B cell (primary cell): ENCODE measurements at regions not wholly inside any gene's neighbourhood (a gene's known extent, or its start where the extent isn't known, plus 50 kb on each side); places are given as distances from the start of the nearest gene placed in this dataset.

Experiments
- ATAC-seq: fragments of 200-7000 bp; cut with Tn5 transposase; one replicate; pipeline ENCODE4 v1.10.0; 2021; ENCODE audit warnings: low read depth, mild to moderate bottlenecking, moderate number of reproducible peaks, moderate library complexity
- CTCF ChIA-PET: fragments of 350-600 bp; sonication (Branson Sonifier 250); formaldehyde crosslinking; loops from one replicate; lab custom pipeline; 2021; ENCODE audit warnings: antibody characterized with exemption, inconsistent platforms; lab: Charles Lee
- POLR2A ChIA-PET: fragments of 350-600 bp; sonication (Branson Sonifier 250); formaldehyde crosslinking; loops from one replicate; lab custom pipeline; 2021; ENCODE audit warnings: antibody characterized with exemption; lab: Charles Lee
- DNase-seq: peaks from one replicate; pipeline ENCODE4 v3.0.0; 2013
- H2AFZ ChIP-seq: 2 replicates; pipeline ENCODE4 v1.6.1; 2012; ENCODE audit warnings: mild to moderate bottlenecking, low read depth, low read length; ENCODE audit not compliant: insufficient read depth, poor library complexity, severe bottlenecking
- H3K27ac ChIP-seq, 2 donors: 1 replicate in 1 of 2; 2 replicates in 1 of 2; pipeline ENCODE4 v1.5.1; 2012 to 2013; ENCODE audit warnings: low read length in 2 of 2, mild to moderate bottlenecking in 2 of 2, moderate library complexity in 1 of 2
- H3K27me3 ChIP-seq, 4 experiments: fragments of 200-600 bp in 1 of 4; sonication (generic) in 1 of 4; replicated peaks in 1 of 4; 1 replicate in 2 of 4; 2 replicates in 2 of 4; pipeline versions ENCODE4 v1.6.1 to v1.7.0; 2013 to 2016; ENCODE audit warnings: low read length in 3 of 4, mild to moderate bottlenecking in 2 of 4, mixed read lengths in 1 of 4, moderate library complexity in 1 of 4; ENCODE audit not compliant: insufficient read depth in 4 of 4, control insufficient read depth in 3 of 4; ENCODE audit errors: control extremely low read depth in 1 of 4
- H3K36me3 ChIP-seq, 2 experiments: replicated peaks in 1 of 2; 1 replicate in 1 of 2; 2 replicates in 1 of 2; pipeline versions ENCODE4 v1.6.1 to v1.7.1; 2013; ENCODE audit warnings: low read length in 1 of 2; ENCODE audit not compliant: insufficient read depth in 2 of 2, control insufficient read depth in 1 of 2; ENCODE audit errors: control extremely low read depth in 1 of 2, extremely low read depth in 1 of 2
- H3K4me1 ChIP-seq, 2 donors: fragments of 200-600 bp in 1 of 2; sonication (generic) in 1 of 2; 1 replicate in 1 of 2; 2 replicates in 1 of 2; pipeline versions ENCODE4 v1.5.1 to v1.6.1; 2013 to 2017; ENCODE audit warnings: low read length in 2 of 2; ENCODE audit not compliant: control insufficient read depth in 2 of 2, insufficient read depth in 2 of 2
- H3K4me2 ChIP-seq: replicated peaks from 2 replicates; pipeline ENCODE3; 2012; ENCODE audit warnings: mild to moderate bottlenecking, low read depth, low read length; ENCODE audit not compliant: poor library complexity, severe bottlenecking
- H3K4me3 ChIP-seq, 5 experiments: fragments of 200-600 bp in 1 of 5; sonication (generic) in 1 of 5; 1 replicate in 3 of 5; 2 replicates in 2 of 5; pipeline versions ENCODE4 v1.5.1 to v1.7.0; 2011 to 2016; ENCODE audit warnings: low read length in 4 of 5, mild to moderate bottlenecking in 4 of 5, low read depth in 2 of 5, control low read depth in 1 of 5, moderate library complexity in 1 of 5; ENCODE audit not compliant: insufficient read depth in 1 of 5; ENCODE audit errors: control extremely low read depth in 1 of 5, extremely low read depth in 1 of 5
- H3K79me2 ChIP-seq: fragments of 200-600 bp; sonication (generic); one replicate; pipeline ENCODE4 v1.6.0; 2016; ENCODE audit warnings: low read length; ENCODE audit not compliant: control insufficient read depth, insufficient read depth
- H3K9ac ChIP-seq: fragments of 200-600 bp; sonication (generic); 2 replicates; pipeline ENCODE4 v1.6.1; 2017; ENCODE audit warnings: mild to moderate bottlenecking, low read length, moderate library complexity
- H3K9me3 ChIP-seq, 3 donors: one replicate each; pipeline versions ENCODE4 v1.6.1 to v1.7.1; 2013; ENCODE audit warnings: low read length in 2 of 3; ENCODE audit not compliant: control insufficient read depth in 2 of 3, insufficient read depth in 1 of 3; ENCODE audit errors: control extremely low read depth in 1 of 3
- H4K20me1 ChIP-seq: 2 replicates; pipeline ENCODE4 v1.6.0; 2012; ENCODE audit warnings: mild to moderate bottlenecking, low read length; ENCODE audit not compliant: insufficient read depth, control insufficient read depth, poor library complexity, severe bottlenecking
- H3K27ac Mint-ChIP-seq: one replicate; pipeline ENCODE4 v1.8.0; 2021; ENCODE audit warnings: mixed read lengths
- H3K27me3 Mint-ChIP-seq: one replicate; pipeline ENCODE4 v1.8.0; 2021; ENCODE audit warnings: mixed read lengths
- H3K4me1 Mint-ChIP-seq: one replicate; pipeline ENCODE4 v1.8.0; 2021; ENCODE audit warnings: mixed read lengths
- H3K4me3 Mint-ChIP-seq: one replicate; pipeline ENCODE4 v1.8.0; 2021; ENCODE audit warnings: mixed read lengths
- H3K9me3 Mint-ChIP-seq: one replicate; pipeline ENCODE4 v1.8.0; 2022; ENCODE audit warnings: mixed read lengths; ENCODE audit not compliant: insufficient read depth
- EZH2 ChIP-seq: IDR thresholded peaks from 2 replicates; pipeline ENCODE4 v1.6.1; 2012; ENCODE audit warnings: borderline replicate concordance, low read depth, mild to moderate bottlenecking, moderate library complexity, low read length; ENCODE audit not compliant: insufficient read depth, poor library complexity, severe bottlenecking
- WGBS: methylation state at CpG from one replicate; pipeline ENCODE4 v1.1.5; 2013; ENCODE audit warnings: missing lambda C conversion rate; ENCODE audit not compliant: insufficient coverage; 5-methylcytosine and 5-hydroxymethylcytosine counted together
- intact Hi-C: fragments of 100-400 bp; cut with micrococcal nuclease; formaldehyde crosslinking; loops from one replicate; pipeline ENCODE4 v1.10.0; 2022
- TF ChIP-seq, protein P1 (sequence below): fragments of 200-600 bp; IDR thresholded peaks from one replicate; pipeline ENCODE4 v1.8.0; 2022; ENCODE audit warnings: antibody characterized with exemption, mild to moderate bottlenecking

DNA sequence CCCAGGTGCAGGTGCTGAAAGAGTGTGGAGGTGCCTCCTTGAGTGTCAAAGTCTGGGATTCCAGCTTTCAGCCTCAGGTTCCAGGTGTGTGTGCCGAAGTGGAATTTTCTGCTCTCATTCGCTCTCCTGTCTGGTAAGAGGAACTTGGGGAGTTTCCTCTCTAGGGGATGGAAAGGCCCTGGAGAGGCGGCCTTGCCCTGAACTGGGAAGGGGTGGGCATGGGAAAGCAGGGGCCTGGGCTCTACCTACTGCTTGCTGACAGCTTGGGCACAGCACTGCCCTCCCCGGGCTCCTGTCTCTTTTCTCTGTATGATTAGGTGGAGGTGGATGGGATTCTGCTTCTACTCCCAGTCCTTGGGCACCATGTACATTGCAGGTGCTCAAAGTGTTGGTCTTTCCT lies 192.8 kb downstream of the ZNF716 start:
- Histone ChIP-seq H3K9ac (no peak overlapping the region), H4K20me1 (no peaks in the 10 kb centered on the region), H3K4me3 (no peak overlapping the region), H3K4me1 (no peaks in the 10 kb centered on the region), H2AFZ (no peak overlapping the region), H3K79me2 (no peaks in the 10 kb centered on the region), H3K9me3 (peaks cover 0 to 43% (median 0%) of the 10 kb centered on the region in 3 donors), H3K27me3 (no peaks in the 10 kb centered on the region), H3K27ac (no peak overlapping the region), H3K4me2 (no peak overlapping the region), H3K36me3 (no peaks in the 10 kb centered on the region)
- ATAC-seq (no peak), DNase-seq (no peak)
- H3K4me1 Mint-ChIP-seq, result no peaks in the 10 kb centered on the region
- CTCF ChIA-PET, result no interaction called here
- no peak overlapping the region for H3K27ac Mint-ChIP-seq
- WGBS, result 59% methylated on average over 2 of the region's 4 CpGs
- no peaks in the 10 kb centered on the region for H3K27me3 Mint-ChIP-seq
- H3K4me3 Mint-ChIP-seq, result no peak overlapping the region
- TF ChIP-seq EZH2, result no peak
- TF ChIP-seq, protein P1, sequence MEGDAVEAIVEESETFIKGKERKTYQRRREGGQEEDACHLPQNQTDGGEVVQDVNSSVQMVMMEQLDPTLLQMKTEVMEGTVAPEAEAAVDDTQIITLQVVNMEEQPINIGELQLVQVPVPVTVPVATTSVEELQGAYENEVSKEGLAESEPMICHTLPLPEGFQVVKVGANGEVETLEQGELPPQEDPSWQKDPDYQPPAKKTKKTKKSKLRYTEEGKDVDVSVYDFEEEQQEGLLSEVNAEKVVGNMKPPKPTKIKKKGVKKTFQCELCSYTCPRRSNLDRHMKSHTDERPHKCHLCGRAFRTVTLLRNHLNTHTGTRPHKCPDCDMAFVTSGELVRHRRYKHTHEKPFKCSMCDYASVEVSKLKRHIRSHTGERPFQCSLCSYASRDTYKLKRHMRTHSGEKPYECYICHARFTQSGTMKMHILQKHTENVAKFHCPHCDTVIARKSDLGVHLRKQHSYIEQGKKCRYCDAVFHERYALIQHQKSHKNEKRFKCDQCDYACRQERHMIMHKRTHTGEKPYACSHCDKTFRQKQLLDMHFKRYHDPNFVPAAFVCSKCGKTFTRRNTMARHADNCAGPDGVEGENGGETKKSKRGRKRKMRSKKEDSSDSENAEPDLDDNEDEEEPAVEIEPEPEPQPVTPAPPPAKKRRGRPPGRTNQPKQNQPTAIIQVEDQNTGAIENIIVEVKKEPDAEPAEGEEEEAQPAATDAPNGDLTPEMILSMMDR, result no peak
- peaks cover 3% of the 10 kb centered on the region for H3K9me3 Mint-ChIP-seq
- POLR2A ChIA-PET, result no interaction called here
- intact Hi-C loops, result no loop called here

DNA sequence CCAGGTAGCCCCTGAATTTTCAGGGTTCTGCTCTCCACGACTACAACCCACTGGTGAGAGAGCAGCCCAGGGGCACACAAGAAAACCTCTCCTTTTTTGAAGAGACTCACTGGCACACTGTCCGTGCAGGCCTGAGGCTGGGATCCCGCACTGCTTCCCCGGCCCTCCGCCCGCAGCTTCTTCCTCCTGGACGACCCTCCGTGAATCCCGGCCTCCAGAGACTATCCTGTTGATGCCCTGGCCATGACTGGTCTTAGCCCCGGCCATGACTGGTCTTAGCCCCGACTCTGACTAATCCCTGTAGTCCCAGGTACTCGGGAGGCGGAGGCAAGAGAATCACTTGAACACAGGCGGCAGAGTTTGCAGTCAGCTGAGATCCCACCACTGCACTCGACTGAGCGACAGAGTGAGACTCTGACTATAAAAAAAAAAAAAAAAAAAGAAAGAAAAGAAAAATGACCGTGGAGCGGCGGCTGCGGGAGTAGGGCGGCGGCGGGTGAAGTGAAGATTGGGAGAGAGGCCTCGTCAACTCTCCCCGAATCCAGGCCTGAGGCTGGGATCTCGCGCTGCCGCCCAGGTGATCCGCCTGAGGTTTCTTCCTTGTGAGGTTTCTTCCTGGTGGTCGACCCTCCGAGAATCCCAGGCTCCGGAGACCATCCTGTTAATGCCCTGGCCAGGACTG lies 196.4 kb downstream of the ZNF716 start:
- Histone ChIP-seq H3K27me3 (no peaks in the 10 kb centered on the region), H3K4me2 (no peak overlapping the region), H3K4me3 (no peak overlapping the region), H3K4me1 (no peaks in the 10 kb centered on the region), H3K36me3 (no peaks in the 10 kb centered on the region), H4K20me1 (no peaks in the 10 kb centered on the region), H3K27ac (no peak overlapping the region), H3K9me3 (peaks cover 0 to 73% (median 0%) of the 10 kb centered on the region in 3 donors), H2AFZ (no peak overlapping the region), H3K79me2 (no peaks in the 10 kb centered on the region), H3K9ac (no peak overlapping the region)
- ChIA-PET POLR2A (no interaction called here), CTCF (no interaction called here)
- TF ChIP-seq, protein P1, result no peak
- Mint-ChIP-seq H3K27ac (no peak overlapping the region), H3K4me1 (no peaks in the 10 kb centered on the region), H3K4me3 (no peak overlapping the region), H3K27me3 (no peaks in the 10 kb centered on the region), H3K9me3 (peaks cover 11% of the 10 kb centered on the region)
- intact Hi-C loops, result no loop called here
- DNase-seq (no peak), ATAC-seq (no peak)
- 89% methylated on average over 25 of the region's 32 CpGs for WGBS
